Neural cell (in vitro differentiated cells): ENCODE measurements at regions not wholly inside any gene's neighbourhood (a gene's known extent, or its start where the extent isn't known, plus 50 kb on each side); places are given as distances from the start of the nearest gene placed in this dataset.

ENCODE experiments used
- H2AFZ ChIP-seq: fragments of 200-600, 300-800 bp; sonication (generic), shearing (Covaris generic); 2 replicates; pipeline ENCODE4 v1.6.0; 2014; ENCODE audit warnings: low read depth, mild to moderate bottlenecking, antibody characterized with exemption, low read length, moderate library complexity
- H3F3A ChIP-seq: fragments of 200-600 bp; shearing (Covaris generic); 2 replicates; pipeline ENCODE4 v1.6.1; 2016; ENCODE audit warnings: mild to moderate bottlenecking, moderate library complexity, mixed read lengths, antibody characterized with exemption, low read length; ENCODE audit not compliant: insufficient read depth, poor library complexity, severe bottlenecking
- H3K27ac ChIP-seq: fragments of 200-600, 300-800 bp; sonication (generic), shearing (Covaris generic); 2 replicates; pipeline ENCODE4 v1.5.1; 2014; ENCODE audit warnings: mild to moderate bottlenecking, low read length, moderate library complexity
- H3K27me3 ChIP-seq: fragments of 300-800, 200-600 bp; sonication (generic), shearing (Covaris generic); 2 replicates; pipeline ENCODE4 v1.6.0; 2014; ENCODE audit warnings: mild to moderate bottlenecking, low read depth, low read length, moderate library complexity; ENCODE audit not compliant: insufficient read depth
- H3K36me3 ChIP-seq: fragments of 300-800, 200-600 bp; sonication (generic), shearing (Covaris generic); 2 replicates; pipeline ENCODE4 v1.5.1; 2014; ENCODE audit warnings: mild to moderate bottlenecking, antibody characterized with exemption, low read length, moderate library complexity; ENCODE audit not compliant: insufficient read depth
- H3K4me2 ChIP-seq: fragments of 300-800, 200-600 bp; sonication (generic), shearing (Covaris generic); 2 replicates; pipeline ENCODE4 v1.6.0; 2014; ENCODE audit warnings: mild to moderate bottlenecking, low read length
- H3K4me3 ChIP-seq: fragments of 300-800, 200-600 bp; sonication (generic), shearing (Covaris generic); 2 replicates; pipeline ENCODE4 v1.5.1; 2014; ENCODE audit warnings: mild to moderate bottlenecking, low read length, moderate library complexity
- H3K79me2 ChIP-seq: fragments of 200-600 bp; shearing (Covaris generic); replicated peaks from 2 replicates; pipeline ENCODE4 v1.6.0; 2014; ENCODE audit warnings: mild to moderate bottlenecking, low read length, moderate library complexity; ENCODE audit not compliant: insufficient read depth
- H3K9ac ChIP-seq: fragments of 300-800, 200-600 bp; sonication (generic), shearing (Covaris generic); 2 replicates; pipeline ENCODE4 v1.6.1; 2016; ENCODE audit warnings: mild to moderate bottlenecking, low read length, mixed read lengths
- H3K9me2 ChIP-seq: fragments of 200-600 bp; shearing (Covaris generic); 2 replicates; pipeline ENCODE4 v1.6.1; 2016; ENCODE audit warnings: mild to moderate bottlenecking, low read length, mixed read lengths; ENCODE audit not compliant: insufficient read depth
- H3K9me3 ChIP-seq: fragments of 200-600, 300-800 bp; sonication (generic), shearing (Covaris generic); 2 replicates; pipeline ENCODE4 v1.6.1; 2016; ENCODE audit warnings: mild to moderate bottlenecking, mixed run types, low read length, moderate library complexity, mixed read lengths
- H4K20me1 ChIP-seq: fragments of 200-600 bp; shearing (Covaris generic); 2 replicates; pipeline ENCODE4 v1.6.1; 2016; ENCODE audit warnings: mild to moderate bottlenecking, mixed run types; ENCODE audit not compliant: insufficient read depth
- CTCF ChIP-seq: fragments of 450-650 bp; IDR thresholded peaks from 2 replicates; pipeline ENCODE4 v1.5.1; 2014; ENCODE audit warnings: antibody characterized with exemption, mild to moderate bottlenecking, moderate library complexity; ENCODE audit not compliant: poor library complexity, severe bottlenecking
- EP300 ChIP-seq: fragments of 450-650 bp; conservative IDR thresholded peaks from 2 replicates; pipeline ENCODE4 v1.6.1; 2014; ENCODE audit warnings: antibody characterized with exemption, mild to moderate bottlenecking, moderate library complexity; ENCODE audit not compliant: poor library complexity, severe bottlenecking
- EZH2 ChIP-seq: fragments of 200-600, 300-800 bp; shearing (Covaris generic), sonication (generic); IDR thresholded peaks from 2 replicates; pipeline ENCODE4 v1.6.1; 2014; ENCODE audit warnings: antibody characterized with exemption, low read length, borderline replicate concordance, mild to moderate bottlenecking; ENCODE audit not compliant: insufficient read depth, poor library complexity, severe bottlenecking
- MXI1 ChIP-seq: fragments of 450-650 bp; conservative IDR thresholded peaks from 2 replicates; pipeline ENCODE4 v1.6.1; 2014; ENCODE audit warnings: antibody characterized with exemption, mild to moderate bottlenecking; ENCODE audit not compliant: poor library complexity, severe bottlenecking
- POLR2AphosphoS5 ChIP-seq: IDR thresholded peaks from 2 replicates; pipeline ENCODE4 v1.6.1; 2012
- RAD21 ChIP-seq: fragments of 450-650 bp; conservative IDR thresholded peaks from 2 replicates; pipeline ENCODE4 v1.6.1; 2014; ENCODE audit warnings: antibody characterized with exemption, mild to moderate bottlenecking, moderate library complexity
- SMC3 ChIP-seq: fragments of 450-650 bp; conservative IDR thresholded peaks from 2 replicates; pipeline ENCODE4 v1.6.1; 2014; ENCODE audit warnings: antibody characterized with exemption, mild to moderate bottlenecking, moderate library complexity; ENCODE audit not compliant: poor library complexity
- TAF1 ChIP-seq: IDR thresholded peaks from 2 replicates; pipeline ENCODE4 v1.6.1; 2012; ENCODE audit warnings: low read depth
- TF ChIP-seq, protein P1 (sequence below): IDR thresholded peaks from 2 replicates; pipeline ENCODE4 v1.6.1; 2012; ENCODE audit warnings: borderline replicate concordance

DNA sequence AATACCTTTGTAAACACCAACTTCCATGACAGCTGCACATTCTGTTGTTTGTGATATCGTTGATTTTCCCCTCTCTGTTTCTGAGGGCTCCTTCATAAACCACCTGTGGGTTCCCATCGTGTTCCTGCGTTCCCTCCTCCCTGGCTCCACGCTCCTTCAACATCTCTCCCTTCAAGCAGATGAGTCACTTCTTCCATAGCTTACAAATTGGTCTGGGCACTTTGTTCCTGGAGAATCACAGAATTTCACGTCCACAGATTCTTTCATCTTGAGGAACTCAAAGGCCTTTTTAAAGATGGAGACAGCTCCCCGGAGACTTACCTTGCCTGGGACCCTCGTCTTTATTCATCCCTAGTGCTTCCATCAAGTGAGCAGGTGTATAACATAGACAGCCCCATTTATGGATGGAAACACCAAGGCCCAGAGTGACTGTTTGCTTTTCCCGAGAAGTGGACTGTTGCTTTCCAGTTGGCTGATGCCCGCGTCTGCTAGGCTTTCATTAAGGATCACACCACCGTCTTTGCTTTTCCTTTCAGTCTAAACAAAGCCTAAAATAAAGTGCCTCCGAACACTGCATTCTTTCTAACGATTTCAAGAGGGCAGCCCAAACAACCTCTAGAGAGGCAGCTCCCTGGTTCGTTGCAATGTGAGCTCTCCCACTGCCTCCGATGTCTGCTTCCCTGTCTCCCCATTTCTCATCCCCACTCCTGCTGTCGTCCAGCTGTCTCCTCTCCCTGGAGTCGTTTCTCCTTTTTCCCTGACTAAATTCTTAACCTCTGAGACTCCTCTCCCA, 146.3 kb upstream of the STX18 start:
- Histone ChIP-seq H3K9ac (no peak overlapping the region), H3F3A (no peaks in the 10 kb centered on the region), H3K27me3 (no peaks in the 10 kb centered on the region), H3K9me2 (no peaks in the 10 kb centered on the region), H3K9me3 (no peaks in the 10 kb centered on the region), H3K79me2 (no peaks in the 10 kb centered on the region), H3K36me3 (no peaks in the 10 kb centered on the region), H3K4me3 (no peak overlapping the region), H2AFZ (no peak overlapping the region), H4K20me1 (no peaks in the 10 kb centered on the region), H3K27ac (no peak overlapping the region), H3K4me2 (no peak overlapping the region)
- no peak for TF ChIP-seq EP300
- no peak for TF ChIP-seq CTCF
- no peak for TF ChIP-seq SMC3
- no peak for TF ChIP-seq POLR2AphosphoS5
- TF ChIP-seq MXI1 = no peak
- no peak for TF ChIP-seq TAF1
- no peak for TF ChIP-seq RAD21
- TF ChIP-seq, protein P1, sequence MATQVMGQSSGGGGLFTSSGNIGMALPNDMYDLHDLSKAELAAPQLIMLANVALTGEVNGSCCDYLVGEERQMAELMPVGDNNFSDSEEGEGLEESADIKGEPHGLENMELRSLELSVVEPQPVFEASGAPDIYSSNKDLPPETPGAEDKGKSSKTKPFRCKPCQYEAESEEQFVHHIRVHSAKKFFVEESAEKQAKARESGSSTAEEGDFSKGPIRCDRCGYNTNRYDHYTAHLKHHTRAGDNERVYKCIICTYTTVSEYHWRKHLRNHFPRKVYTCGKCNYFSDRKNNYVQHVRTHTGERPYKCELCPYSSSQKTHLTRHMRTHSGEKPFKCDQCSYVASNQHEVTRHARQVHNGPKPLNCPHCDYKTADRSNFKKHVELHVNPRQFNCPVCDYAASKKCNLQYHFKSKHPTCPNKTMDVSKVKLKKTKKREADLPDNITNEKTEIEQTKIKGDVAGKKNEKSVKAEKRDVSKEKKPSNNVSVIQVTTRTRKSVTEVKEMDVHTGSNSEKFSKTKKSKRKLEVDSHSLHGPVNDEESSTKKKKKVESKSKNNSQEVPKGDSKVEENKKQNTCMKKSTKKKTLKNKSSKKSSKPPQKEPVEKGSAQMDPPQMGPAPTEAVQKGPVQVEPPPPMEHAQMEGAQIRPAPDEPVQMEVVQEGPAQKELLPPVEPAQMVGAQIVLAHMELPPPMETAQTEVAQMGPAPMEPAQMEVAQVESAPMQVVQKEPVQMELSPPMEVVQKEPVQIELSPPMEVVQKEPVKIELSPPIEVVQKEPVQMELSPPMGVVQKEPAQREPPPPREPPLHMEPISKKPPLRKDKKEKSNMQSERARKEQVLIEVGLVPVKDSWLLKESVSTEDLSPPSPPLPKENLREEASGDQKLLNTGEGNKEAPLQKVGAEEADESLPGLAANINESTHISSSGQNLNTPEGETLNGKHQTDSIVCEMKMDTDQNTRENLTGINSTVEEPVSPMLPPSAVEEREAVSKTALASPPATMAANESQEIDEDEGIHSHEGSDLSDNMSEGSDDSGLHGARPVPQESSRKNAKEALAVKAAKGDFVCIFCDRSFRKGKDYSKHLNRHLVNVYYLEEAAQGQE = no peak
- TF ChIP-seq EZH2 = no peak

GRCh38 chr4:4687100-4687499, 145.3 kb upstream of the STX18 start:
- H3K4me3 ChIP-seq = no peak overlapping the region
- no peaks in the 10 kb centered on the region for H3K27me3 ChIP-seq
- no peaks in the 10 kb centered on the region for H3F3A ChIP-seq
- no peaks in the 10 kb centered on the region for H3K9me2 ChIP-seq
- H2AFZ ChIP-seq = no peak overlapping the region
- no peak overlapping the region for H3K9ac ChIP-seq
- H4K20me1 ChIP-seq = no peaks in the 10 kb centered on the region
- H3K27ac ChIP-seq = no peak overlapping the region
- no peaks in the 10 kb centered on the region for H3K9me3 ChIP-seq
- no peaks in the 10 kb centered on the region for H3K79me2 ChIP-seq
- H3K36me3 ChIP-seq = no peaks in the 10 kb centered on the region
- no peak overlapping the region for H3K4me2 ChIP-seq
- no peak for TF ChIP-seq RAD21
- no peak for TF ChIP-seq TAF1
- TF ChIP-seq CTCF = no peak
- no peak for TF ChIP-seq EP300
- TF ChIP-seq POLR2AphosphoS5 = no peak
- TF ChIP-seq, protein P1 = no peak
